Stimulated activated CD4-positive, alpha-beta T cell treated with anti-CD3 and anti-CD28 coated beads, Interleukin-15, amount 100 ng/mL, for 1 hour (primary cell): ENCODE measurements at regions not wholly inside any gene's neighbourhood (a gene's known extent, or its start where the extent isn't known, plus 50 kb on each side); places are given as distances from the start of the nearest gene placed in this dataset.
A peak's percentile ranks its signal among the peaks of the same experiment; 100 is the strongest.

Experiments
- DNase-seq, 2 donors: peaks; one replicate each; pipeline ENCODE4 v3.0.0-alpha.2; 2020; ENCODE audit warnings: low read depth in 1 of 2, low spot score in 1 of 2

DNA sequence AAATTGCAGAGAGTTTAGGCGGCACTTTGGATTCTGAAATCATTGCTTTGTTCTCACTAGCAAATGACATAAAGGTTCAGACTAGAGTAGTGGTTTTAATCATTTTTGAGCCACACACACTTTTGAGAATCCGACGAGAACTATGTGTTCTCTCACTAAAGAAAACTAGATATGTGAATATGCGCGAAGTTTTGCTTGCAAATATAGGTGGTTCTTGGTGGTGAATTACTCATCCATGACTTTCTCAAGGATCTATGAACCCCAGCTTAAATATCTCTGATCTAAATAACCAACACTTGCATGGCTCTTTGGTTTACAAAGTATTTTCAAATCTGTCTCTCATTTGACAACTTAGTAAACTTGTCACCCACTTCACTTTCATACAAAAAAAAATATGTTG lies 54.8 kb downstream of the NOG start:
- no peak for DNase-seq

- DNase-seq, result no peak
Observed at GRCh38 chr17:56648806-56649205, 55.3 kb downstream of the NOG start.

GRCh38 chr17:56652628-56653027 lies 59.1 kb downstream of the NOG start:
- DNase-seq, result no peak

DNA sequence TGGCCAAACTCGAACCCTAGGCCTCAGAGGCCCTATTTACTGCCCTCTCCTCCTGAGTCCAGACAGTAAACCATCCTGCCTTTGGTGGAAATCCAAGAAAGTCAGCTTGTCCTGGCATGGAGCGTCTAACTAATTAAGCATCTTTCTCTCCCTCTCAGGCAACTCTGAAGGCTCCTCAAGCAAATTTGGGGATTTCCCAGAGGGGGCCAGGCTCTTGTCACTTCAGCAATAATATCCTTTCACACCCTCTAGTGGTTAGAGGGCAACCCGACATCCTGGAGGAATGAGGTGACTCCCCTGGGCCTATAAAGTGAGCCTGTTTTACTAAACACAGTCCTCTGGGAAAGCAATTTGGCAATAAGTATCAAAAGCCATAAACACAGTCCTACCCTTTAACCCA lies 60.4 kb downstream of the NOG start:
- DNase-seq, result peak; percentile 8 to 12

DNA sequence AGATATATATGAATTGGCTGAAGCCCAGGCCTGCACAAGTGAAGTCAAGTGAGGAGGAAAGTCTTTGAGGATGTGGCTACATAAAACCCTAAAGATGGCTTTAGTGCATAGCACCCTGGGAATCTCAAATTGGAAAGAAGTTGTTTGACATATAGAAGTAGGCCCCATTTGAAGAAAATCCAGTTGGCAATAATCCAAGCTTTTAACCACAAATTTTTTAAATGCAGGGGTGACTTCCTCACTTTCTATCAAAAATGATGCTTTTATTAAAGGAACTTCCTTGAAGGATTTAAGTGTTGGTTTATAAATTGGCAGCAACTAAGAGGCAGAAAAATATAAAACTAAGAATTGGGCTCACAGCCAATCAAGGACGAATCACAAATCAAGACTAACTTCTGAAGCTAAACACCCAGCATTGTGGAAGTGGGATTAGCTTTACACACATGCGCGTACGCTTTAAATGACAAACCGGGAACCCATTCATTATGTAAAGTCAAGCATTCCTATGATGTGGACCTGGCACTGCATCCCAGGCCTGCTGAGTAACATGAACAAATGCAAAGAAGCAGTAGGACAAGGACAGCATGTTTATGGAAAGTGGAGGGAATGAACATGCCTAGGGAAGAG lies 63.3 kb downstream of the NOG start:
- DNase-seq, result no peak

GRCh38 chr17:56658648-56659047 lies 65.1 kb downstream of the NOG start:
- DNase-seq, result no peak

DNA sequence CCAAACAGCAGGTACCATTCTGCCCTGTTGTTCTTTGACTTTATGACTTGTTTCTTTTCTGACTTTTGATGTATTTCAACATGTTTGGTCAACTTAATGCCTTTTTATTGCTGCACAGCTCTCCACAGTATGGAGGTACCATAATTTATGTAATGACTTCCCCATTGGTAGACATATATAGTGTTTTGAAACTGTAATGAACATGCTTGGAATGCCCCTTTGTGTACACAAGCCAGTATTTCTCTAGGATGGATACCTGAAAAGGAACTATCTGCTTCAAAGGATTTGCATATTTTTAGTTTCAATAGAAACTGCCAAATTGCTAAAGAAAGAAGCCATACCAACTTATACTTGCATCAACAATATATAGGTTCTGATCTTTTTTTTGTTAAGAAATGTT lies 66.1 kb downstream of the NOG start:
- DNase-seq, result no peak

- no peak for DNase-seq
Observed at GRCh38 chr17:56661906-56662305, 68.4 kb downstream of the NOG start.

DNA sequence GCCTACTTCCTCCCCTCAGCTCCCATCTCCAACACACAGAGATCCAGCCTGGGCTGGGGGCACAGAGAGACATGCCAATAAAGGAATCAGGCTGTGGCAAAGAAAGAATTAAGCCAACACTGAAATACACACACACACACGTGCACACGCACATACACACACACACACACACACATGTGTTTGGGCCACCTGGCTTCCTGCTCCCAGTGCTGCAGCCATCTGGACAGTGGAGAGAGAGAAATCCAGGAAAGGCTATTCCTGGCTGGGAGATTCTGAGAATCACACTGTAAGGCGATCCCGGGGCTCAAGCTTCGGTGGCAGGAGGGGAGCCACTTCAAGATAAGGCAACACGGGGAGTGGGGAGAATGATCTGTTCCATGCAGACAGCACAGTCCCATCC lies 72.4 kb downstream of the NOG start:
- no peak for DNase-seq

GRCh38 chr17:56667925-56668458 lies 74.5 kb downstream of the NOG start:
- no peak for DNase-seq

- no peak for DNase-seq
Observed at GRCh38 chr17:56672195-56672594, 78.7 kb downstream of the NOG start.

DNA sequence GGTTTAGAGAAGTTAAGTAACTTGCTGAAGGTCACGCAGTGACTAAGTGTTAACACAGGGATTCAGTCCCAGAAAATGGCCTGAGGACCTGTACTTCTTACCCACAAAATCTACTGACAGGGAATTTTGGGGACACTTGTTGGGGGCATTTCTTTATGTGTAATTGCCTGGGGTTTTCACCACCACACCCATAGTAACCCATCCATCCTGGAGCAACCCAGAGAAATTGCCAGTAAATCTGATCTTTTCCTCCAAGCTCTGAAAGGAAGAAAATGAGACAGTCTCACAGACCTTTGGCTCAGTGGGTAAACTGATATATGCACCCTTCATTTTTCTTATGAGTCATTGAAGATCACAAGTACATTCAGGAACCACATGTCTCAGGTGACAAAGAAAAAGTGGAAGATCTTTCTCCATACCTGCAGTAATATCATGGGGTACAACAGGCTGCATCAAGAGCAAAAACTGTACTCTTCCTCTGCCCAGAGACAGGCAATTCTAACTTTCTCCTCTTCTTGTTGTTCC lies 81.0 kb downstream of the NOG start:
- DNase-seq, result no peak

DNA sequence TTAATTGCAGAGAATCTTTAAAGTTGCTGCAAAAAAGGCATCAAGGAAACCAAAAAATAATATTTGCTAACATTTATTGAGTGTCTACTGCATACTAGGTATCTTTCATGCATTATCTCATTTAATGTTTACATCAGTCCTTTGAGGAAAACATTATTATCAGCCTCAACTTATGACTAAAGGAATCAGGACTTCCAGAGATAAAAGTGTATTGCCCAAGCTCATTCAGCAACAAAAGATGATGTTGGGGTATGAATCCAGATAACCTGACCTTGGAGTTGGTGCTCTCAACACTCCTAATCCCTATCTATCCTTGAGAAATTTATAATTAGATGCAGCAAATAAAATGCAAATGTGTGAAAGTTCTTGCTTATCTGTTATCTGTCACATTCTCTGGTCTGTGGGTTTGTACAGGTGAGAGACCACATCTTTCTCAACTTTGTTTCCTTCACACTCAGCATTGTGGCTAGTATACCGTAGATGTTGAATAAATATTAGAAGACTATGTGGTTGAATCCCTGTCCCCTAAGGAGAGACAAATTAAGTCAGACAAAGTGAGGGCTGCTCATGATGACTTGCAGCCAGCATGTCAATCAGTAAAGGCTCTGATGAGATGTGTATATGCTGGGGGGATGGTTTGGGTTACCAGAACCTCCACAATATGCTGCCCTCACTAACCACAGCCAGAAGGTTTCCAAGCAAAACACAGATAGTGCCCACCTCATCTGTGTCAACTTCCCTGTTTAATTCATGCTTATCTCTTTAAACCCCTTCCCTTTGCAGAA lies 82.6 kb downstream of the NOG start:
- DNase-seq, result no peak

GRCh38 chr17:56676810-56677209 lies 83.3 kb downstream of the NOG start:
- DNase-seq, result no peak

- no peak for DNase-seq
Observed at GRCh38 chr17:56678249-56679114, 85.0 kb downstream of the NOG start.

DNA sequence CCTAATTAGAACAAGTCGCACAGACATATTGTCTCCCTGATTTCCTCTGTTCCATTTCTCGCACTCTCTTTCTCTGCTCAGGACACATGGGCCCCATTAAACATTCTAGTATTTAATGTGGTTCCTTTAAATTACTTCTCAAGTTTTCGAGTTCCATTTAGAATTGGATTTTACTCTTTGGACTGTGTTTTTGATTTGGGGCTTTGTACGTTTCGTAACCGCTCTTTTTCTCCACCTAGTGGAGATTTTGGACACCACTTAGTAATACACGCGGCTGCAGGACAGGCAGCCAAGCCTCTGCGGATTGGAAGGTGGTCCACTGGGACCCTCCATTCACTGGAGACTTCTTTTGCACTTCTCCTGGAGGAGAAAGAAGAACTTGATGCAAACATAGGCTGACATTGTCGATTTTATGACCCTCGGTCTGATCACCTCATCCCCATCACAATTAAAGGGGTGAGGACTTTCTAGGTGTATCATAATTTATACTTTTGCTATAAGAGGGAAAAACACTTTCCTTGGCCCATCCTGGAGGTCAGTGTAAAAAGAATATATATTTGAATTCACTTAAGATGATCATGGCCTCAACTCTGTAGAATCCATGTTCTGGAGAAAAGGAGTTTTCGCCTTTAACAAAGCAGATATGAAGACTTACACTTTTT lies 85.7 kb downstream of the NOG start:
- no peak for DNase-seq

GRCh38 chr17:56679777-56680422 lies 86.4 kb downstream of the NOG start:
- DNase-seq, result no peak

- no peak for DNase-seq
Observed at GRCh38 chr17:56680676-56681075, 87.2 kb downstream of the NOG start.

- no peak for DNase-seq
Observed at GRCh38 chr17:56681561-56682266, 88.2 kb downstream of the NOG start.

DNA sequence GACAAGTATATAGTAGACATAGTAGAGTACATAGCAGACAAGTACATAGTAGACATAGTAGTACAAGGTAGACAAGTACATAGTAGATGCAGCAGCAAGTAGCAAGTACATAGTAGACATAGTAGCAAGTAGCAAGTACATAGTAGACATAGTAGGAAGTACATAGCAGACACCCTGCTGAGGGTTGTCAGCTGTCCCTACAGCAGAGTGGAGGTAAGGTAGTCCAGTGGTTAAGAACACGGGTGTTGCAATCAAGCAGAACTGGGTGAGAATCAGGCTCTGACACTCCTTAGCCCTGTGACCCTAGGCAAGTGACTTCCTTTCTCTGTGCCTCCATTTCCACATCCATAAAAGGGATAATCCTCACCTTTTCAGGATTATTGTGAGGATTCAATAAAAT lies 94.7 kb downstream of the NOG start:
- no peak for DNase-seq
